ENCODE measurements at regions not wholly inside any gene's neighbourhood (a gene's known extent, or its start where the extent isn't known, plus 50 kb on each side); places are given as distances from the start of the nearest gene placed in this dataset.
"Not testable (repeated sequence)": the region's sequence is repeated elsewhere in the genome, so short reads cannot be mapped to it uniquely, and the experiment has no call there.

DNA sequence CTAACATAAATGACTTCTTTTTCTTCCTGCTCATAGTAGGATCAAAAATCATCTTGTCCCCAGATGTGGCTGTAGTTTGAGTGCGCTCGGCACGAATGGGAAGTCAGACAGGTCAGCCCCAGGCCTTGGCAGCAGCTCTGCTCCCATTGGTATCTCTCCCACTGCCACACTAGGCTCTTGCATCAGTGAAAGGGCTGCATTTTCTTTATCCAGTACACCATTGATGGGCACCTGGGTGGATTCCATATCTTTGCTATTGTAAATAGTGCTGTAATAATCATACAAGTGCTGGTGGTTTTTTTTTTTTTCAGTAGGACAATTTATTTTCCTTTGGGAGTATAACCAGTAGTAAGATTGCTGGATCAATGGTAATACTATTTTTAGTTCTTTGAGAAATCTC lies 865.5 kb downstream of the CCDC85A start:
- intact Hi-C loops (cut with DNase I) = no loop called here
- H3K4me1 ChIP-seq = no peaks in the 10 kb centered on the region
- H3K4me3 ChIP-seq = no peak overlapping the region
- no peaks in the 10 kb centered on the region for H3K36me3 ChIP-seq
- H3K27me3 ChIP-seq = no peaks in the 10 kb centered on the region
- DNase-seq = no peak
- H3K9me3 ChIP-seq = no peaks in the 10 kb centered on the region
- TF ChIP-seq, protein P1, sequence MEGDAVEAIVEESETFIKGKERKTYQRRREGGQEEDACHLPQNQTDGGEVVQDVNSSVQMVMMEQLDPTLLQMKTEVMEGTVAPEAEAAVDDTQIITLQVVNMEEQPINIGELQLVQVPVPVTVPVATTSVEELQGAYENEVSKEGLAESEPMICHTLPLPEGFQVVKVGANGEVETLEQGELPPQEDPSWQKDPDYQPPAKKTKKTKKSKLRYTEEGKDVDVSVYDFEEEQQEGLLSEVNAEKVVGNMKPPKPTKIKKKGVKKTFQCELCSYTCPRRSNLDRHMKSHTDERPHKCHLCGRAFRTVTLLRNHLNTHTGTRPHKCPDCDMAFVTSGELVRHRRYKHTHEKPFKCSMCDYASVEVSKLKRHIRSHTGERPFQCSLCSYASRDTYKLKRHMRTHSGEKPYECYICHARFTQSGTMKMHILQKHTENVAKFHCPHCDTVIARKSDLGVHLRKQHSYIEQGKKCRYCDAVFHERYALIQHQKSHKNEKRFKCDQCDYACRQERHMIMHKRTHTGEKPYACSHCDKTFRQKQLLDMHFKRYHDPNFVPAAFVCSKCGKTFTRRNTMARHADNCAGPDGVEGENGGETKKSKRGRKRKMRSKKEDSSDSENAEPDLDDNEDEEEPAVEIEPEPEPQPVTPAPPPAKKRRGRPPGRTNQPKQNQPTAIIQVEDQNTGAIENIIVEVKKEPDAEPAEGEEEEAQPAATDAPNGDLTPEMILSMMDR (IDR thresholded peaks at IDR 0.05) = no peak
- TF ChIP-seq POLR2A (IDR thresholded peaks at IDR 0.05) = no peak
- H3K27ac ChIP-seq = no peak overlapping the region
- WGBS, 2 donors = 74 to 79% methylated on average over 3 of the region's 3 CpGs

GRCh38 chr2:57050007-57050406 lies 866.2 kb downstream of the CCDC85A start:
- no peak overlapping the region for H3K4me3 ChIP-seq
- TF ChIP-seq, protein P1 (IDR thresholded peaks at IDR 0.05) = no peak
- no peak for TF ChIP-seq POLR2A (IDR thresholded peaks at IDR 0.05)
- no peak for DNase-seq
- H3K27me3 ChIP-seq = no peaks in the 10 kb centered on the region
- 43 to 54% methylated on average over 3 of the region's 3 CpGs for WGBS, 2 donors
- H3K36me3 ChIP-seq = no peaks in the 10 kb centered on the region
- H3K9me3 ChIP-seq = no peaks in the 10 kb centered on the region
- intact Hi-C loops (cut with DNase I) = no loop called here
- no peaks in the 10 kb centered on the region for H3K4me1 ChIP-seq
- H3K27ac ChIP-seq = no peak overlapping the region

- H3K4me1 ChIP-seq; H3K27ac ChIP-seq; intact Hi-C loops (cut with DNase I); H3K4me3 ChIP-seq; DNase-seq; H3K9me3 ChIP-seq; H3K27me3 ChIP-seq; H3K36me3 ChIP-seq: not testable (repeated sequence)
- WGBS, 2 donors = 69 to 80% methylated on average over 1 of the region's 1 CpG
Measured at GRCh38 chr2:57066301-57066700, 882.5 kb downstream of the CCDC85A start.

DNA sequence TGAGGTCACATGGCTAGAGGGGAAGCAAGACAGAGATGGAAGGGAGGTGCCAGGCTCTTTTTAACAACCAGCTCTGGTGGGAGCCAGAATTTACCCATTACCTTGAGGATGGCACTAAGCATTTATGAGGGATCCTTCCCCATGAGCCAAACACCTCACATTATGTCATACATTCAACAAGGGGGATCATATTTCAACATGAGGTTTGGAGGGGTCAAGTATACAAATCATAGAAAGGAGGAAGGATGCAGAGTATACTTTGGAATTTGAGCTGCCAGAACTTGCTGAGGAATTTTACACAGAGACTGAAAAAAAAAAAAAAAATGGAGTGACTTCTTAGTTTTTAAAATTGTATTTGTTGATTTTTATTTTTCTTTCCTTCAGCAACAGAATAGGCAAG lies 891.4 kb downstream of the CCDC85A start:
- intact Hi-C loops (cut with DNase I) = no loop called here
- no peak overlapping the region for H3K27ac ChIP-seq
- H3K9me3 ChIP-seq = no peaks in the 10 kb centered on the region
- H3K36me3 ChIP-seq = no peaks in the 10 kb centered on the region
- H3K4me3 ChIP-seq = no peak overlapping the region
- H3K4me1 ChIP-seq = no peaks in the 10 kb centered on the region
- TF ChIP-seq POLR2A (IDR thresholded peaks at IDR 0.05) = no peak
- TF ChIP-seq, protein P1 (IDR thresholded peaks at IDR 0.05) = no peak
- H3K27me3 ChIP-seq = no peaks in the 10 kb centered on the region
- no peak for DNase-seq

GRCh38 chr2:57080035-57080434 lies 896.2 kb downstream of the CCDC85A start:
- Histone ChIP-seq H3K27ac (no peak overlapping the region), H3K9me3 (peaks cover 0 to 14% (median 0%) of the 10 kb centered on the region in 3 donors), H3K36me3 (no peaks in the 10 kb centered on the region), H3K27me3 (no peaks in the 10 kb centered on the region), H3K4me1 (no peaks in the 10 kb centered on the region), H3K4me3 (no peak overlapping the region)
- TF ChIP-seq, protein P1 (IDR thresholded peaks at IDR 0.05) = no peak
- no peak for TF ChIP-seq POLR2A (IDR thresholded peaks at IDR 0.05)
- no peak for DNase-seq
- intact Hi-C loops (cut with DNase I) = no loop called here

DNA sequence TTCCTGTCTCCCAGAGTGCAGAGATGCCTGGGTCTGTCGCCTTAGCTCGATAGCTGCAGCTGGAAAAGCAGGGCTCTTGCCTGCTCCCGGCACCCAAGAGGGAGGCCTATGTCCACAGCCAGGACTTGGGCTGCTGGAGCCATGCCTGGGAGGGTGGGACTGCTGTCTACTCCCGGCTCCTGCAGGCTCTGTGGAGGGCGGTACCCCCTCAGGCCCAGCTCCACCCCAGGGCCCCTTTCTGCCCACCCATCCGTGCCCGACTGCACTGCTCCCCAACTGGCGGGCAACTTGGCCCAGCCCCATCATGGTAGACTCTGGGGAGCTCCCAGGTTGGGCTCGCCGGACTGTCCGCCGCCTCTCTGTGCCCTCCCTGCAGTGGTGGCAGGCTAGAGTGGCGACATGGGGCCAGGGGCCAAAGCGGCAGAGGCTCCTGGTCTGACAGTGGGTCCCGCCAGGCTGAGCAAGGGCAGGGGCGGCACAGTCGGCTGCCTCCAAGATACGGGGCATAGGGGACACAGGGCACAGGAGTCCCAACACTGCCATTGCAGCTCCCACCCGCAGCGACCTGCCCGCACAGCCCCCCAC lies 901.0 kb downstream of the CCDC85A start:
- Histone ChIP-seq H3K36me3 (no peaks in the 10 kb centered on the region), H3K4me1 (no peaks in the 10 kb centered on the region), H3K9me3 (peaks cover 0 to 16% (median 0%) of the 10 kb centered on the region in 3 donors), H3K27me3 (no peaks in the 10 kb centered on the region), H3K27ac (no peak overlapping the region), H3K4me3 (no peak overlapping the region)
- TF ChIP-seq, protein P1 (IDR thresholded peaks at IDR 0.05) = no peak
- 100% methylated on average over 4 of the region's 21 CpGs; no CpG with 5 or more reads in 1 of the 2 donors for WGBS, 2 donors
- intact Hi-C loops (cut with DNase I) = no loop called here
- no peak for DNase-seq

Data from esophagus squamous epithelium (tissue), 5 donors.